HEK293 (cell line): ENCODE measurements at regions not wholly inside any gene's neighbourhood (a gene's known extent, or its start where the extent isn't known, plus 50 kb on each side); places are given as distances from the start of the nearest gene placed in this dataset.

ENCODE experiments used
- CTCF ChIA-PET: fragments of 350-600 bp; formaldehyde crosslinking; extraction: SDS; loops from one replicate; lab custom pipeline; 2021; ENCODE audit warnings: antibody characterized with exemption; lab: Yijun Ruan, JAX
- POLR2A ChIA-PET: fragments of 300-600 bp; formaldehyde crosslinking; extraction: SDS; loops from one replicate; lab custom pipeline; 2020; ENCODE audit warnings: antibody characterized with exemption, inconsistent platforms; lab: Yijun Ruan, JAX
- H3K27ac ChIP-seq: fragments of 200-500 bp; sonication (Bioruptor generic); 2 replicates; pipeline ENCODE4 v1.5.1; 2014; ENCODE audit warnings: low read depth, low read length, control low read depth, inconsistent platforms; ENCODE audit errors: extremely low read depth
- H3K36me3 ChIP-seq, 2 experiments: fragments of 200-500 bp in 1 of 2; sonication (Bioruptor generic) in 1 of 2; 1 replicate in 1 of 2; 2 replicates in 1 of 2; pipeline ENCODE4 v1.5.1; 2014 to 2017; ENCODE audit warnings: inconsistent platforms in 2 of 2, low read length in 2 of 2; ENCODE audit not compliant: control insufficient read depth in 2 of 2, insufficient read depth in 1 of 2
- H3K4me1 ChIP-seq: fragments of 200-500 bp; sonication (Bioruptor generic); 2 replicates; pipeline ENCODE4 v1.5.1; 2014; ENCODE audit warnings: mild to moderate bottlenecking, low read length, inconsistent platforms; ENCODE audit not compliant: control insufficient read depth, insufficient read depth
- H3K4me3 ChIP-seq: 2 replicates; pipeline ENCODE4 v1.5.1; 2011; ENCODE audit warnings: low read depth, mild to moderate bottlenecking, control low read depth, low read length, moderate library complexity
- H3K9me3 ChIP-seq: fragments of 200-500 bp; sonication (Bioruptor generic); 2 replicates; pipeline ENCODE4 v1.5.1; 2014; ENCODE audit warnings: low read depth, low read length, inconsistent platforms; ENCODE audit not compliant: control insufficient read depth, insufficient read depth
- BCL11A ChIP-seq: fragments of 450-650 bp; formaldehyde crosslinking; IDR thresholded peaks from 2 replicates; pipeline ENCODE4 v1.5.1; 2016; ENCODE audit warnings: low read depth, missing biosample characterization, missing genetic modification characterization
- GFI1B ChIP-seq: fragments of 450-650 bp; formaldehyde crosslinking; IDR thresholded peaks from 2 replicates; pipeline ENCODE4 v1.5.1; 2016; ENCODE audit warnings: missing biosample characterization, missing genetic modification characterization
- GLI2 ChIP-seq: fragments of 450-650 bp; formaldehyde crosslinking; IDR thresholded peaks from 2 replicates; pipeline ENCODE4; 2017; ENCODE audit warnings: missing biosample characterization, missing genetic modification characterization, low read depth, borderline replicate concordance
- GLI4 ChIP-seq: fragments of 450-650 bp; formaldehyde crosslinking; IDR thresholded peaks from 2 replicates; pipeline ENCODE4 v1.5.1; 2016; ENCODE audit warnings: missing biosample characterization, missing genetic modification characterization
- GLIS2 ChIP-seq: fragments of 450-650 bp; formaldehyde crosslinking; IDR thresholded peaks from 2 replicates; pipeline ENCODE4 v1.5.1; 2016; ENCODE audit warnings: missing biosample characterization, missing genetic modification characterization
- KLF16 ChIP-seq: fragments of 450-650 bp; formaldehyde crosslinking; IDR thresholded peaks from 2 replicates; pipeline ENCODE4 v1.5.1; 2017; ENCODE audit warnings: missing biosample characterization, missing genetic modification characterization
- OVOL3 ChIP-seq: fragments of 450-650 bp; formaldehyde crosslinking; IDR thresholded peaks from 2 replicates; pipeline ENCODE4 v1.5.1; 2016; ENCODE audit warnings: missing biosample characterization, missing genetic modification characterization
- ZBTB20 ChIP-seq: fragments of 450-650 bp; formaldehyde crosslinking; IDR thresholded peaks from 2 replicates; pipeline ENCODE4 v1.5.1; 2016; ENCODE audit warnings: missing biosample characterization, missing genetic modification characterization
- ZFP41 ChIP-seq: fragments of 450-650 bp; formaldehyde crosslinking; IDR thresholded peaks from 2 replicates; pipeline ENCODE4 v1.5.1; 2016; ENCODE audit warnings: missing biosample characterization, missing genetic modification characterization, borderline replicate concordance
- ZNF114 ChIP-seq: fragments of 450-650 bp; formaldehyde crosslinking; IDR thresholded peaks from 2 replicates; pipeline ENCODE4 v1.5.0; 2017; ENCODE audit warnings: missing biosample characterization, missing genetic modification characterization
- ZNF157 ChIP-seq: fragments of 450-650 bp; formaldehyde crosslinking; IDR thresholded peaks from 2 replicates; pipeline ENCODE4 v1.5.1; 2016; ENCODE audit warnings: missing biosample characterization, missing genetic modification characterization
- ZNF18 ChIP-seq: fragments of 450-650 bp; formaldehyde crosslinking; IDR thresholded peaks from 2 replicates; pipeline ENCODE4 v1.5.1; 2016; ENCODE audit warnings: missing biosample characterization, missing genetic modification characterization
- ZNF302 ChIP-seq: fragments of 450-650 bp; formaldehyde crosslinking; IDR thresholded peaks from 2 replicates; pipeline ENCODE4 v1.5.1; 2016; ENCODE audit warnings: missing biosample characterization, missing genetic modification characterization, low read depth
- ZNF350 ChIP-seq: fragments of 450-650 bp; formaldehyde crosslinking; IDR thresholded peaks from 2 replicates; pipeline ENCODE4 v1.5.0; 2017; ENCODE audit warnings: missing biosample characterization, mild to moderate bottlenecking, missing genetic modification characterization
- ZNF416 ChIP-seq: fragments of 450-650 bp; formaldehyde crosslinking; IDR thresholded peaks from 2 replicates; pipeline ENCODE4 v1.5.1; 2016; ENCODE audit warnings: missing biosample characterization, missing genetic modification characterization
- ZNF423 ChIP-seq: fragments of 450-650 bp; formaldehyde crosslinking; IDR thresholded peaks from 2 replicates; pipeline ENCODE4 v1.5.1; 2016; ENCODE audit warnings: missing biosample characterization, missing genetic modification characterization
- ZNF473 ChIP-seq: fragments of 450-650 bp; formaldehyde crosslinking; IDR thresholded peaks from 2 replicates; pipeline ENCODE4 v1.5.1; 2017; ENCODE audit warnings: missing biosample characterization, missing genetic modification characterization
- ZNF513 ChIP-seq: fragments of 450-650 bp; IDR thresholded peaks from 2 replicates; pipeline ENCODE4 v1.5.1; 2018; ENCODE audit warnings: missing biosample characterization, missing genetic modification characterization
- ZNF521 ChIP-seq: fragments of 450-650 bp; formaldehyde crosslinking; IDR thresholded peaks from 2 replicates; pipeline ENCODE4 v1.5.1; 2017; ENCODE audit warnings: missing biosample characterization, mild to moderate bottlenecking, missing genetic modification characterization
- ZNF544 ChIP-seq: fragments of 450-650 bp; formaldehyde crosslinking; IDR thresholded peaks from 2 replicates; pipeline ENCODE4 v1.5.0; 2017; ENCODE audit warnings: missing biosample characterization, missing genetic modification characterization
- ZNF548 ChIP-seq: fragments of 450-650 bp; formaldehyde crosslinking; IDR thresholded peaks from 2 replicates; pipeline ENCODE4 v1.5.1; 2016; ENCODE audit warnings: missing biosample characterization, missing genetic modification characterization
- ZNF549 ChIP-seq: fragments of 450-650 bp; IDR thresholded peaks from 2 replicates; pipeline ENCODE4 v1.5.1; 2018; ENCODE audit warnings: missing biosample characterization, missing genetic modification characterization, mild to moderate bottlenecking, inconsistent platforms, moderate library complexity
- ZNF560 ChIP-seq: fragments of 450-650 bp; formaldehyde crosslinking; IDR thresholded peaks from 2 replicates; pipeline ENCODE4 v1.5.1; 2017; ENCODE audit warnings: missing biosample characterization, missing genetic modification characterization, borderline replicate concordance
- ZNF600 ChIP-seq: fragments of 450-650 bp; formaldehyde crosslinking; IDR thresholded peaks from 2 replicates; pipeline ENCODE4 v1.5.1; 2016; ENCODE audit warnings: missing biosample characterization, missing genetic modification characterization
- ZNF837 ChIP-seq: fragments of 450-650 bp; formaldehyde crosslinking; IDR thresholded peaks from 2 replicates; pipeline ENCODE4 v1.5.1; 2016; ENCODE audit warnings: missing biosample characterization, missing genetic modification characterization
- ZSCAN4 ChIP-seq: fragments of 450-650 bp; formaldehyde crosslinking; IDR thresholded peaks from 2 replicates; pipeline ENCODE4 v1.5.1; 2017; ENCODE audit warnings: missing biosample characterization, missing genetic modification characterization
- ZSCAN5A ChIP-seq: fragments of 450-650 bp; formaldehyde crosslinking; IDR thresholded peaks from 2 replicates; pipeline ENCODE4 v1.5.1; 2016; ENCODE audit warnings: missing biosample characterization, missing genetic modification characterization
- TF ChIP-seq, protein P1 (sequence below): fragments of 450-650 bp; formaldehyde crosslinking; IDR thresholded peaks from 2 replicates; pipeline ENCODE4 v1.5.1; 2016; ENCODE audit warnings: missing biosample characterization, missing genetic modification characterization

DNA sequence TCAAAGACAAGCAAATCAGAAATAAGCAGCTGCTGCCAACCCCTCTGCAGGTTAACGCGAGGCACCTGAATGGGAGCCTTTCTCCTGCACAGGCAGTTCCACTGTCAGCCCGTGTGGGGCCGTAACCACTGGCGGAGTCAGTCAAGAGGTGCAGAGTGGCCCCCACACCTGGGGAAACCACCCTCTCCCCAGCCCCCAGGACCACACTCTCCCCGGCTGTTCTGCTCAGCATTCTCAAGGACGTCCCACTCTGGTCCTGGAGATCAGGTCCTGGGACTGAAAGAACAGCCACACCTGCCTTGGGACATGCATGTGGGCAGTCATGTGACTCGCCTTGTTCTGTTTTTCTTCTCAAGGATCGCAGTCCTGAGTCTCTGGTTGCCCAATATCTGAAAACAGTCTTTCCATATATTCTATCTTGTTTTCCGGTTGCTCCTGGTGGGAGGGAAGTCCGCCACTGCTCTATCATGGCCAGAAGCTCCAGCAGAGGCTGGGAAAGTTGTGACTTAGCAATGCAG is 252.5 kb downstream of the PTPRU start (continued):
- TF ChIP-seq GLI4 (tag by site-specific recombination) (no peak), BCL11A (no peak)

- POLR2A ChIA-PET = no interaction called here
- TF ChIP-seq ZNF560 = no peak
- TF ChIP-seq ZNF302 (tag by site-specific recombination) = no peak
- no peak for TF ChIP-seq ZNF350
- no peak for TF ChIP-seq ZNF549 (tag by site-specific recombination)
- no peak for TF ChIP-seq ZNF548 (tag by site-specific recombination)
- TF ChIP-seq ZNF513 (tag by site-specific recombination) = no peak
- no peak for TF ChIP-seq ZFP41
- TF ChIP-seq ZSCAN5A (tag by site-specific recombination) = no peak
- TF ChIP-seq ZNF18 (tag by site-specific recombination) = no peak
- TF ChIP-seq GLI2 = no peak
- TF ChIP-seq ZNF544 (tag by site-specific recombination) = no peak
- no peak for TF ChIP-seq ZNF423 (tag by site-specific recombination)
- TF ChIP-seq ZNF837 (tag by site-specific recombination) = no peak
- no peak for TF ChIP-seq ZSCAN4 (tag by site-specific recombination)
- no peak for TF ChIP-seq ZNF600 (tag by site-specific recombination)
- TF ChIP-seq ZNF416 = no peak
- TF ChIP-seq GLIS2 (tag by site-specific recombination) = no peak
- Histone ChIP-seq H3K36me3 (no peaks in the 10 kb centered on the region), H3K27ac (no peak overlapping the region), H3K4me3 (no peak overlapping the region), H3K4me1 (no peaks in the 10 kb centered on the region), H3K9me3 (no peaks in the 10 kb centered on the region)
- CTCF ChIA-PET = no interaction called here
Measured at GRCh38 chr1:29488086-29488793, 251.9 kb downstream of the PTPRU start.

- POLR2A ChIA-PET = no interaction called here
- Histone ChIP-seq H3K9me3 (no peaks in the 10 kb centered on the region), H3K36me3 (no peaks in the 10 kb centered on the region), H3K4me3 (no peak overlapping the region), H3K27ac (no peak overlapping the region), H3K4me1 (no peaks in the 10 kb centered on the region)
- CTCF ChIA-PET = no interaction called here
- TF ChIP-seq ZNF114 (tag by site-specific recombination) = no peak
- no peak for TF ChIP-seq ZBTB20
- TF ChIP-seq ZNF521 = no peak
- TF ChIP-seq ZNF157 (tag by site-specific recombination) = no peak
- no peak for TF ChIP-seq GFI1B (tag by site-specific recombination)
- TF ChIP-seq OVOL3 (tag by site-specific recombination) = no peak
- no peak for TF ChIP-seq ZNF473
- TF ChIP-seq, protein P1, sequence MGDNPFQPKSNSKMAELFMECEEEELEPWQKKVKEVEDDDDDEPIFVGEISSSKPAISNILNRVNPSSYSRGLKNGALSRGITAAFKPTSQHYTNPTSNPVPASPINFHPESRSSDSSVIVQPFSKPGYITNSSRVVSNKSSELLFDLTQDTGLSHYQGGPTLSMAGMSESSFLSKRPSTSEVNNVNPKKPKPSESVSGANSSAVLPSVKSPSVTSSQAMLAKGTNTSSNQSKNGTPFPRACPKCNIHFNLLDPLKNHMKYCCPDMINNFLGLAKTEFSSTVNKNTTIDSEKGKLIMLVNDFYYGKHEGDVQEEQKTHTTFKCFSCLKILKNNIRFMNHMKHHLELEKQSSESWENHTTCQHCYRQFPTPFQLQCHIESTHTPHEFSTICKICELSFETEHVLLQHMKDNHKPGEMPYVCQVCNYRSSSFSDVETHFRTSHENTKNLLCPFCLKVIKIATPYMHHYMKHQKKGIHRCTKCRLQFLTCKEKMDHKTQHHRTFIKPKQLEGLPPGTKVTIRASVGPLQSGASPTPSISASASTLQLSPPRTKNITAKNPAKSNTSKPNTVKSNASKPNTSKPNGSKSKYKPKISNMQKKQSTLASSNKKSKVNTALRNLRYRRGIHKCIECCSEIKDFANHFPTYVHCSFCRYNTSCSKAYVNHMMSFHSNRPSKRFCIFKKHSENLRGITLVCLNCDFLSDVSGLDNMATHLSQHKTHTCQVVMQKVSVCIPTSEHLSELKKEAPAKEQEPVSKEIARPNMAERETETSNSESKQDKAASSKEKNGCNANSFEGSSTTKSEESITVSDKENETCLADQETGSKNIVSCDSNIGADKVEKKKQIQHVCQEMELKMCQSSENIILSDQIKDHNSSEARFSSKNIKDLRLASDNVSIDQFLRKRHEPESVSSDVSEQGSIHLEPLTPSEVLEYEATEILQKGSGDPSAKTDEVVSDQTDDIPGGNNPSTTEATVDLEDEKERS (tag by site-specific recombination) = no peak
- no peak for TF ChIP-seq ZFP41
- no peak for TF ChIP-seq KLF16 (tag by site-specific recombination)
Measured at GRCh38 chr1:29487291-29487690, 251.0 kb downstream of the PTPRU start.
